Transverse colon (tissue), 4 donors: ENCODE measurements at regions not wholly inside any gene's neighbourhood (a gene's known extent, or its start where the extent isn't known, plus 50 kb on each side); places are given as distances from the start of the nearest gene placed in this dataset.
"Not testable (repeated sequence)": the region's sequence is repeated elsewhere in the genome, so short reads cannot be mapped to it uniquely, and the experiment has no call there.

Source experiments
- DNase-seq: peaks from one replicate; pipeline ENCODE4 v3.0.0-alpha.2; 2019
- H3K27ac ChIP-seq, 4 donors: fragments of 200-600 bp; sonication (generic); 2 replicates each; pipeline ENCODE4 v1.5.1; 2016 to 2018; ENCODE audit warnings: inconsistent platforms in 4 of 4
- H3K27me3 ChIP-seq: fragments of 200-600 bp; sonication (generic); 2 replicates; pipeline ENCODE4 v1.5.1; 2017; ENCODE audit warnings: inconsistent platforms
- H3K36me3 ChIP-seq, 4 donors: fragments of 200-600 bp; sonication (generic); 2 replicates each; pipeline ENCODE4 v1.5.1; 2017 to 2019; ENCODE audit warnings: inconsistent platforms in 4 of 4
- H3K4me1 ChIP-seq, 4 donors: fragments of 200-600 bp; sonication (generic); 2 replicates each; pipeline ENCODE4 v1.5.1; 2017 to 2020; ENCODE audit warnings: inconsistent platforms in 4 of 4
- H3K4me3 ChIP-seq, 4 donors: fragments of 200-600 bp; sonication (generic); 1 replicate in 1 of 4; 2 replicates in 3 of 4; pipeline versions ENCODE4 v1.5.1 to v1.6.1; 2017 to 2019; ENCODE audit warnings: inconsistent platforms in 4 of 4
- H3K9me3 ChIP-seq, 2 donors: fragments of 200-600 bp; sonication (generic); 2 replicates each; pipeline ENCODE4 v1.5.1; 2017 to 2019; ENCODE audit warnings: inconsistent platforms in 2 of 2
- CTCF ChIP-seq, 5 experiments: fragments of 200-600 bp in 3 of 5; fragments of 450-650 bp in 2 of 5; sonication (generic) in 3 of 5; IDR thresholded peaks; 1 replicate in 2 of 5; 2 replicates in 3 of 5; pipeline ENCODE4 v1.5.1; 2016 to 2017; ENCODE audit warnings: antibody characterized with exemption in 5 of 5, inconsistent platforms in 3 of 5, mild to moderate bottlenecking in 2 of 5, moderate library complexity in 1 of 5
- EP300 ChIP-seq: sonication (generic); formaldehyde crosslinking; IDR thresholded peaks from one replicate; pipeline ENCODE4 v1.6.1; 2017; ENCODE audit warnings: antibody characterized with exemption, low read depth
- POLR2A ChIP-seq: fragments of 450-650 bp; IDR thresholded peaks from one replicate; pipeline ENCODE4 v1.6.1; 2016; ENCODE audit warnings: antibody characterized with exemption, mild to moderate bottlenecking, moderate library complexity
- POLR2AphosphoS5 ChIP-seq, 3 donors: sonication (generic); formaldehyde crosslinking; IDR thresholded peaks; one replicate each; pipeline ENCODE4 v1.6.1; 2016; ENCODE audit warnings: antibody characterized with exemption in 3 of 3
- WGBS, 2 donors: methylation state at CpG; one replicate each; pipeline ENCODE4 v1.1.5; 2018; ENCODE audit warnings: low coverage in 1 of 2; 5-methylcytosine and 5-hydroxymethylcytosine counted together
- in situ Hi-C, 4 donors: fragments of 200-750 bp; cut with MboI; loops; one replicate each; pipeline versions ENCODE4 v1.15.0 to v1.15.1; 2017; ENCODE audit warnings: low sequenced_read_pairs in 3 of 4, low pct_ligation_motif_present in 1 of 4, low pct_unique_long_range_greater_than_20kb in 1 of 4
- intact Hi-C: fragments of 100-400 bp; cut with DNase I; formaldehyde crosslinking; loops from one replicate; pipeline ENCODE4 v1.15.1; 2023; ENCODE audit warnings: low total_unique reads

DNA sequence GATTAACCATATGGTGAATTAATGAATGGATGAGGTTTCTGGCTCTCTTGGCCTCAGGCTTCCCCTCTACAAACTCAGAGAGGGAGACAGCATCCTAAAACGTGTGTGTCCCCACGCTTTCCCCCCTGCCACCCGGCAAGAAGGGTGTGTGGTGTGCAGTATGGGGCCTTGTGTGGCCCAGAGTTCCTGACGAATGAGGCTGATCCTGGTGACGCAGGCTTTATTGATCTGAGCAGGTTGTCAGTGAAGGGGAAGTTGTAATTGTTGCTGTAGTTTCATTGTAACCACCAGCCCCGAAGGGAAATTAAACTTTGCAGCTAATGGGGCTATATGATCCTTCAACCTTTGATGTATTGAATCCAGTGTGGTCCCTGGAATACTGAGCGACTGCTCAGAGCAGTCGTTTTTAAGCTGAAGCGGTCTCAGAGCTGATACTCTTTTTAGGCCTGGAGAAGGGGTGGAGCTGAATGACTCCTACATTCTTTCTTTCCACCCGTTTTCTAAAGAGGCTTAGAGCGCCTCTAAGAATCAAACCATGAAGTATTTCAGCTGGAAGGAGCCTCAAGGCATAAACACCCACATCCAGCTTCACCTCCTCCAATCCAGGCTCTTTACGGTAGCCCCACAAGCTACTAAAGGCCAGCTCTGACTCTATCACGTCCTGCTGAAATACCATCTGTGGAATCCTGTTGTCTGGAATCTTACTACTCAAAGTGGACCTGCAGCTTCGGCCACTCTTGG, 284.7 kb downstream of the MIAT start:
- TF ChIP-seq POLR2A, result no peak
- TF ChIP-seq POLR2AphosphoS5 (IDR thresholded peaks at IDR 0.05), result no peak
- no peak for TF ChIP-seq EP300
- no peak for TF ChIP-seq CTCF (IDR thresholded peaks at IDR 0.05)
- Histone ChIP-seq H3K27me3 (no peaks in the 10 kb centered on the region), H3K36me3 (no peaks in the 10 kb centered on the region), H3K9me3 (no peaks in the 10 kb centered on the region), H3K4me1 (no peaks in the 10 kb centered on the region), H3K4me3 (no peak overlapping the region), H3K27ac (no peak overlapping the region)
- in situ Hi-C loops (no loop called here), intact Hi-C loops (no loop called here)
- WGBS, 2 donors, result 66 to 77% methylated on average over 4 to 14 of the region's 14 CpGs
- no peak for DNase-seq

DNA sequence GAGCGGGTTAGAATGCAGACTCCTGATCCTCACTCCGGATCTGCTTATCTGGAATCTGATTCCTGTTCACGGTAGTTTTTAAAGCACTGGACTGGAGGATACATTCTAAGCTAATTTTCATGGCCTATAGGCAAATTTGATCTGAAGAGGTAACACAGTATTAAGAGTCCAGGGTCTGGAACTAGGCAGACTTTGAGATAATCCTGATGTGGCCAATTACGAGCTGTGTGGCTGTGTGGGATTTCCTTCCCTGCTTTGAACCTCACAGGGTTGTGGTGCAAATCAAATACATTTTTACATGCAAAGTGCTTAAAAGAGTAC, 285.2 kb downstream of the MIAT start:
- no peaks in the 10 kb centered on the region for H3K4me1 ChIP-seq
- H3K27me3 ChIP-seq, result no peaks in the 10 kb centered on the region
- H3K9me3 ChIP-seq, result no peaks in the 10 kb centered on the region
- TF ChIP-seq EP300 (no peak), POLR2A (no peak), POLR2AphosphoS5 (IDR thresholded peaks at IDR 0.05) (no peak), CTCF (IDR thresholded peaks at IDR 0.05) (no peak)
- H3K4me3 ChIP-seq, result no peak overlapping the region
- no peak overlapping the region for H3K27ac ChIP-seq
- H3K36me3 ChIP-seq, result no peaks in the 10 kb centered on the region
- DNase-seq, result no peak
- WGBS, 2 donors, result 64 to 87% methylated on average over 3 to 4 of the region's 4 CpGs
- intact Hi-C loops (no loop called here), in situ Hi-C loops (no loop called here)

GRCh38 chr22:26945565-26945964, 288.2 kb downstream of the MIAT start:
- intact Hi-C loops, result no loop called here
- H3K36me3 ChIP-seq, result no peaks in the 10 kb centered on the region
- DNase-seq, result no peak
- no peak overlapping the region for H3K27ac ChIP-seq
- H3K4me3 ChIP-seq, result no peak overlapping the region
- WGBS, 2 donors, result 54 to 67% methylated on average over 1 of the region's 1 CpG
- TF ChIP-seq POLR2A (no peak), POLR2AphosphoS5 (IDR thresholded peaks at IDR 0.05) (no peak), CTCF (IDR thresholded peaks at IDR 0.05) (no peak), EP300 (no peak)
- H3K9me3 ChIP-seq, result no peaks in the 10 kb centered on the region
- H3K4me1 ChIP-seq, result no peaks in the 10 kb centered on the region
- H3K27me3 ChIP-seq, result no peaks in the 10 kb centered on the region
- in situ Hi-C loops, result no loop called here

GRCh38 chr22:26949193-26949592, 291.8 kb downstream of the MIAT start:
- DNase-seq, result no peak
- 63% methylated on average over 3 of the region's 3 CpGs; no CpG with 5 or more reads in 1 of the 2 donors for WGBS, 2 donors
- TF ChIP-seq POLR2AphosphoS5 (IDR thresholded peaks at IDR 0.05) (no peak), POLR2A (no peak), EP300 (no peak)
- no peaks in the 10 kb centered on the region for H3K36me3 ChIP-seq
- intact Hi-C loops, result no loop called here
- no peaks in the 10 kb centered on the region for H3K4me1 ChIP-seq
- in situ Hi-C loops, result no loop called here
- no peak overlapping the region for H3K4me3 ChIP-seq
- peaks cover 26% of the 10 kb centered on the region for H3K27me3 ChIP-seq
- H3K9me3 ChIP-seq, result no peaks in the 10 kb centered on the region
- no peak overlapping the region for H3K27ac ChIP-seq

DNA sequence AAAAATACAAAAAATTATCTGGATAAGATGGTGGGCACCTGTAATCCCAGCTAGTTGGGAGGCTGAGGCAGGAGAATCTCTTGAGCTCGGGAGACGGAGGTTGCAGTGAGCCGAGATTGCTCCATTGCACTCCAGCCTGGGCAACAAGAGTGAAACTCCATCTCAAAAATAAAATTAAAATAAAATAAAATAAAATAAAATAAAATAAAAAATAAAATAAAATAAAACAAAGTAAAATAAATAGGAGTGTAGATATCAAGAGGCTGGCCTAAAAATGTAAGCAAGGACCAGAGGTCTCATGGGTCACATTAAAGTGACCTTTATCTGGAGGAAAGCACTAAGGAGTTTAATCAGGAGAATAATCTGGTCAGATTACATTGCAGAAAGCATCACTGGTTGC, 293.8 kb downstream of the MIAT start:
- DNase-seq, H3K36me3 ChIP-seq, H3K4me1 ChIP-seq, H3K27ac ChIP-seq, in situ Hi-C loops, H3K4me3 ChIP-seq, intact Hi-C loops, H3K9me3 ChIP-seq: not testable (repeated sequence)
- 99 to 100% methylated on average over 3 of the region's 3 CpGs for WGBS, 2 donors
- peaks cover 37% of the 10 kb centered on the region for H3K27me3 ChIP-seq
